HEK293 (cell line): ENCODE measurements at regions not wholly inside any gene's neighbourhood (a gene's known extent, or its start where the extent isn't known, plus 50 kb on each side); places are given as distances from the start of the nearest gene placed in this dataset.

Experiments
- CTCF ChIP-seq: fragments of 450-650 bp; formaldehyde crosslinking; IDR thresholded peaks from 2 replicates; pipeline ENCODE4 v1.5.1; 2016; ENCODE audit warnings: missing biosample characterization, missing genetic modification characterization
- PRDM1 ChIP-seq: fragments of 450-650 bp; formaldehyde crosslinking; IDR thresholded peaks from 2 replicates; pipeline ENCODE4; 2016; ENCODE audit warnings: missing biosample characterization, missing genetic modification characterization
- REST ChIP-seq: fragments of 450-650 bp; formaldehyde crosslinking; IDR thresholded peaks from 2 replicates; pipeline ENCODE4 v1.5.1; 2016; ENCODE audit warnings: missing biosample characterization, missing genetic modification characterization
- SCRT2 ChIP-seq: fragments of 450-650 bp; formaldehyde crosslinking; IDR thresholded peaks from 2 replicates; pipeline ENCODE4 v1.5.1; 2016; ENCODE audit warnings: missing biosample characterization, missing genetic modification characterization
- TCF7L2 ChIP-seq: IDR thresholded peaks from 2 replicates; pipeline ENCODE4 v1.6.1; 2011; ENCODE audit warnings: low read depth, mild to moderate bottlenecking, inconsistent platforms, low read length, moderate library complexity, borderline replicate concordance
- ZBTB21 ChIP-seq: fragments of 450-650 bp; formaldehyde crosslinking; IDR thresholded peaks from 2 replicates; pipeline ENCODE4 v1.5.1; 2017; ENCODE audit warnings: missing biosample characterization, missing genetic modification characterization
- ZNF121 ChIP-seq: fragments of 450-650 bp; formaldehyde crosslinking; IDR thresholded peaks from 2 replicates; pipeline ENCODE4 v1.5.1; 2016; ENCODE audit warnings: missing biosample characterization, missing genetic modification characterization
- ZNF280C ChIP-seq: fragments of 450-650 bp; formaldehyde crosslinking; IDR thresholded peaks from 2 replicates; pipeline ENCODE4 v1.5.1; 2016; ENCODE audit warnings: missing biosample characterization, missing genetic modification characterization
- ZNF510 ChIP-seq: fragments of 450-650 bp; formaldehyde crosslinking; IDR thresholded peaks from 2 replicates; pipeline ENCODE4 v1.5.1; 2018; ENCODE audit warnings: mild to moderate bottlenecking, missing genetic modification characterization, missing biosample characterization; ENCODE audit not compliant: insufficient replicate concordance
- ZNF544 ChIP-seq: fragments of 450-650 bp; formaldehyde crosslinking; IDR thresholded peaks from 2 replicates; pipeline ENCODE4 v1.5.0; 2017; ENCODE audit warnings: missing biosample characterization, missing genetic modification characterization

DNA sequence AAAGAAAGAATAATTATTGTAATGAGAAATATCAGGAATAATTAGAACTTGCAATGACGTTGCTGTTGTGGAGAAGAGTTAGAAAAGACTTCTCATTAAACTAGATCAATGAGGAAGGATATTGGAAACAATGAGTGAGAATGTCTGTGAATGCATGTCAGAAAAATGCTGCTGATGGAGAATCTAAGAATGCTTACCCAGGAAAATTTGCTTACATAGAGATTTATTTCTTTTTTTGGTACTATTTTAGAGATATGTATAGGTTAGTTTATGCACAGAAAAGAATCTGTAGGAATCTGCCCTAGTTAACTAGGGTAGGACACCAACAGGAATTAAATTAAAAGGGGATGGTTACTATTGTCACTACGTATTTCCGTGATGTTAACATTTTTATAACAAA, 140.2 kb downstream of the USP31 start:
- TF ChIP-seq ZNF510 (tag by site-specific recombination), result no peak
- no peak for TF ChIP-seq ZBTB21 (tag by site-specific recombination)
- TF ChIP-seq ZNF121 (tag by site-specific recombination), result no peak
- TF ChIP-seq ZNF544 (tag by site-specific recombination), result no peak
- TF ChIP-seq CTCF (tag by site-specific recombination), result no peak
- no peak for TF ChIP-seq REST
- no peak for TF ChIP-seq ZNF280C
- TF ChIP-seq TCF7L2, result no peak
- no peak for TF ChIP-seq PRDM1
- no peak for TF ChIP-seq SCRT2 (tag by site-specific recombination)
